GM12878 (cell line): ENCODE measurements at regions not wholly inside any gene's neighbourhood (a gene's known extent, or its start where the extent isn't known, plus 50 kb on each side); places are given as distances from the start of the nearest gene placed in this dataset.

Source experiments
- ATAC-seq: fragments of 200-7000 bp; cut with Tn5 transposase; 3 replicates; pipeline ENCODE4 v1.9.1; 2020; ENCODE audit warnings: mild to moderate bottlenecking, moderate library complexity
- BruUV-seq: library from RNA; stranded (reverse); fragments of 400-500 nt; replicated peaks from 2 replicates; lab custom pipeline; 2021; lab: Mats Ljungman, UMichigan
- CTCF ChIA-PET: fragments of 300-600 bp; sonication (Branson Sonifier 250); formaldehyde crosslinking; extraction: SDS; loops from one replicate; lab custom pipeline; 2021; ENCODE audit warnings: inconsistent platforms; lab: Yijun Ruan, JAX
- POLR2A ChIA-PET: fragments of 350-600 bp; formaldehyde crosslinking; extraction: SDS; loops from one replicate; lab custom pipeline; 2021; ENCODE audit warnings: inconsistent platforms; lab: Charles Lee
- RAD21 ChIA-PET: fragments of 300-600 bp; sonication (Branson Sonifier 250); formaldehyde crosslinking; loops from one replicate; lab custom pipeline; 2023; ENCODE audit warnings: antibody characterized with exemption; ENCODE audit not compliant: unreplicated experiment; lab: Charles Lee
- SMC1A ChIA-PET: fragments of 300-600 bp; sonication (Branson Sonifier 250); formaldehyde crosslinking; loops from one replicate; lab custom pipeline; 2023; ENCODE audit not compliant: unreplicated experiment, uncharacterized antibody; lab: Charles Lee
- DNase-seq: peaks from one replicate; pipeline ENCODE4 v3.0.0-alpha.2; 2011; ENCODE audit warnings: low read depth, low spot score
- FAIRE-seq: peaks from 3 replicates; lab custom pipeline; 2011; peaks lifted over from hg19 to GRCh38; lab: Jason Lieb, UNC
- H2AFZ ChIP-seq: 2 replicates; pipeline ENCODE4 v1.6.0; 2011; ENCODE audit warnings: low read depth, low read length, control low read depth; ENCODE audit not compliant: control insufficient read depth
- H3K27ac ChIP-seq: 2 replicates; pipeline ENCODE4 v1.5.1; 2011; ENCODE audit warnings: control low read depth; ENCODE audit not compliant: control insufficient read depth, insufficient read depth
- H3K27me3 ChIP-seq, 2 experiments: replicated peaks in 1 of 2; 2 replicates each; pipeline versions ENCODE4 v1.6.0 to v1.6.1; 2011; ENCODE audit warnings: low read length in 1 of 2; ENCODE audit not compliant: control insufficient read depth in 2 of 2, insufficient read depth in 2 of 2
- H3K36me3 ChIP-seq, 2 experiments: 2 replicates each; pipeline ENCODE4 v1.5.1; 2011; ENCODE audit warnings: low read length in 1 of 2; ENCODE audit not compliant: control insufficient read depth in 2 of 2, insufficient read depth in 2 of 2
- H3K4me1 ChIP-seq: 2 replicates; pipeline ENCODE4 v1.6.1; 2011; ENCODE audit warnings: mild to moderate bottlenecking, low read length, moderate library complexity, mixed read lengths; ENCODE audit not compliant: control insufficient read depth, insufficient read depth
- H3K4me2 ChIP-seq: 2 replicates; pipeline ENCODE4 v1.6.0; 2011; ENCODE audit warnings: control low read depth; ENCODE audit not compliant: control insufficient read depth, insufficient read depth
- H3K4me3 ChIP-seq: fragments of 200-600 bp; sonication (generic); 2 replicates; pipeline ENCODE4 v1.5.1; 2016
- H3K79me2 ChIP-seq: 2 replicates; pipeline ENCODE4 v1.6.0; 2011; ENCODE audit warnings: low read length; ENCODE audit not compliant: control insufficient read depth, insufficient read depth
- H3K9ac ChIP-seq: 2 replicates; pipeline ENCODE4 v1.8.0; 2011; ENCODE audit warnings: low read length, control low read depth, mixed read lengths; ENCODE audit not compliant: control insufficient read depth, insufficient read depth
- H3K9me3 ChIP-seq: replicated peaks from 3 replicates; pipeline ENCODE4 v1.5.1; 2011; ENCODE audit warnings: mild to moderate bottlenecking, low read length; ENCODE audit not compliant: control insufficient read depth, insufficient read depth
- H4K20me1 ChIP-seq: 2 replicates; pipeline ENCODE4 v1.6.0; 2011; ENCODE audit not compliant: control insufficient read depth, insufficient read depth
- BACH1 ChIP-seq: fragments of 450-650 bp; IDR thresholded peaks from 2 replicates; pipeline ENCODE4 v1.6.1; 2017; ENCODE audit warnings: mild to moderate bottlenecking, borderline replicate concordance
- CHD1 ChIP-seq: IDR thresholded peaks from 2 replicates; pipeline ENCODE4 v1.6.1; 2012; ENCODE audit warnings: low read depth, low read length, improper control_type of control experiment
- E2F8 ChIP-seq: fragments of 450-650 bp; IDR thresholded peaks from 2 replicates; pipeline ENCODE4 v1.6.1; 2018; ENCODE audit warnings: mild to moderate bottlenecking, low read depth, moderate library complexity; ENCODE audit not compliant: partially characterized antibody
- JUNB ChIP-seq: IDR thresholded peaks from 2 replicates; pipeline ENCODE4 v1.6.1; 2016; ENCODE audit warnings: antibody characterized with exemption, mild to moderate bottlenecking
- NFIC ChIP-seq: IDR thresholded peaks from 2 replicates; pipeline ENCODE4 v1.6.1; 2012; ENCODE audit warnings: low read depth, mild to moderate bottlenecking, inconsistent platforms, low read length, moderate library complexity
- NRF1 ChIP-seq: conservative IDR thresholded peaks from 2 replicates; pipeline ENCODE4 v1.6.1; 2011; ENCODE audit warnings: mild to moderate bottlenecking, low read depth, low read length, improper control_type of control experiment
- SP1 ChIP-seq: IDR thresholded peaks from one replicate; pipeline ENCODE4 v1.6.1; 2011; ENCODE audit warnings: low read depth, low read length
- STAT1 ChIP-seq: fragments of 450-650 bp; conservative IDR thresholded peaks from 2 replicates; pipeline ENCODE4 v1.6.1; 2014; ENCODE audit warnings: antibody characterized with exemption, mild to moderate bottlenecking
- TBL1XR1 ChIP-seq: IDR thresholded peaks from 2 replicates; pipeline ENCODE4 v1.6.1; 2012; ENCODE audit warnings: low read depth, low read length, improper control_type of control experiment
- ZNF207 ChIP-seq: fragments of 450-650 bp; IDR thresholded peaks from 2 replicates; pipeline ENCODE4 v1.6.1; 2014; ENCODE audit warnings: antibody characterized with exemption, mild to moderate bottlenecking, borderline replicate concordance
- ZNF274 ChIP-seq: IDR thresholded peaks from one replicate; pipeline ENCODE4 v1.8.0; 2011; ENCODE audit not compliant: insufficient read length, insufficient read depth
- WGBS: methylation state at CpG from one replicate; pipeline ENCODE4 v1.1.6; 2016; ENCODE audit warnings: low lambda C conversion rate; ENCODE audit not compliant: insufficient replicate concordance, insufficient coverage; ENCODE audit errors: missing lambda C conversion rate; 5-methylcytosine and 5-hydroxymethylcytosine counted together
- in situ Hi-C: fragments of 300-500 bp; cut with MboI; formaldehyde crosslinking; loops from 9 replicates; pipeline ENCODE4 v1.14.3; 2018; ENCODE audit warnings: mixed read lengths
- intact Hi-C: fragments of 100-400 bp; cut with micrococcal nuclease; formaldehyde crosslinking; loops from one replicate; pipeline ENCODE4 v1.14.2; 2022; ENCODE audit not compliant: unreplicated experiment
- TF ChIP-seq, protein P1 (sequence below): fragments of 450-650 bp; formaldehyde crosslinking; IDR thresholded peaks from 2 replicates; pipeline ENCODE4 v1.5.0; 2022; ENCODE audit warnings: mild to moderate bottlenecking, missing genetic modification characterization
- TF ChIP-seq, protein P2 (sequence below): fragments of 450-650 bp; IDR thresholded peaks from 2 replicates; pipeline ENCODE4 v1.6.1; 2017; ENCODE audit warnings: low read depth, mild to moderate bottlenecking, moderate library complexity

DNA sequence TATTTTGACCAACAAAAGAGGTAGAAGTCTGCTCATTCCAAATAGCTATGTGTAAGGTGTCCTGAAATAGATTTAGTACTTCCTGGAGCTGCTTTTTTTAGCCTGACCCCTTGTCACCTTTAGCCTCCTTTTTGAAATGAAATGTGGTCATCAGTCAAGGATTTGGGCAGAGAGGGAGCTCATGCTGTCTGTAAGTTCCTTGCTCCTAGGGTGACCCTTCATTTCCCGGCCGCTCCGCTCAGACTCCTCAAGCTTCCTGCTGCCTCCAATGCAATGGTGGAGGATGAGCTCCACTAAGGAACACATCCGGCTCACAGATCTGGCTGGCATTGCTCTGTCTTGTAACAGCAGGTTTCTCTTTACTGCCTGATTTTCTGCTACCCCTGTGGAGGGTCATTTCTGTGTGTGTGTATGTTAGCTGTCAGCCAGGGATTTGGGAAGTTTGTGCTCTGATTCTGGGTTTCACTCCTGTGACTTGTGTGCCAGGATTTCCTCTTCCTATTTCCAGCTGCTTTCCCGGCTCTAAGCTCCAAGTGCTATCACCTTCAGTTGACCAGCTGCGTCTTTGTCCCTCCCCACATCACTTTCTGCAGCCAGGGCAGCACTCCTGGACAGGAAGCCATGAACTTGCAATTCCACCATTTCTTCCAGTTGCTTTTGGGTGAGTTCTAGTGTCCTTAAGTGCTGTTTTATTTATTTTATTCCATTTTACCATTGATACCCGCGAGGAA, 265.9 kb downstream of the ICE1 start:
- SMC1A ChIA-PET = no interaction called here
- intact Hi-C loops = no loop called here
- TF ChIP-seq BACH1 (no peak), TBL1XR1 (no peak), SP1 (no peak), STAT1 (no peak), CHD1 (no peak), ZNF274 (no peak), NFIC (no peak), ZNF207 (no peak), JUNB (no peak), E2F8 (no peak), NRF1 (no peak)
- TF ChIP-seq, protein P1, sequence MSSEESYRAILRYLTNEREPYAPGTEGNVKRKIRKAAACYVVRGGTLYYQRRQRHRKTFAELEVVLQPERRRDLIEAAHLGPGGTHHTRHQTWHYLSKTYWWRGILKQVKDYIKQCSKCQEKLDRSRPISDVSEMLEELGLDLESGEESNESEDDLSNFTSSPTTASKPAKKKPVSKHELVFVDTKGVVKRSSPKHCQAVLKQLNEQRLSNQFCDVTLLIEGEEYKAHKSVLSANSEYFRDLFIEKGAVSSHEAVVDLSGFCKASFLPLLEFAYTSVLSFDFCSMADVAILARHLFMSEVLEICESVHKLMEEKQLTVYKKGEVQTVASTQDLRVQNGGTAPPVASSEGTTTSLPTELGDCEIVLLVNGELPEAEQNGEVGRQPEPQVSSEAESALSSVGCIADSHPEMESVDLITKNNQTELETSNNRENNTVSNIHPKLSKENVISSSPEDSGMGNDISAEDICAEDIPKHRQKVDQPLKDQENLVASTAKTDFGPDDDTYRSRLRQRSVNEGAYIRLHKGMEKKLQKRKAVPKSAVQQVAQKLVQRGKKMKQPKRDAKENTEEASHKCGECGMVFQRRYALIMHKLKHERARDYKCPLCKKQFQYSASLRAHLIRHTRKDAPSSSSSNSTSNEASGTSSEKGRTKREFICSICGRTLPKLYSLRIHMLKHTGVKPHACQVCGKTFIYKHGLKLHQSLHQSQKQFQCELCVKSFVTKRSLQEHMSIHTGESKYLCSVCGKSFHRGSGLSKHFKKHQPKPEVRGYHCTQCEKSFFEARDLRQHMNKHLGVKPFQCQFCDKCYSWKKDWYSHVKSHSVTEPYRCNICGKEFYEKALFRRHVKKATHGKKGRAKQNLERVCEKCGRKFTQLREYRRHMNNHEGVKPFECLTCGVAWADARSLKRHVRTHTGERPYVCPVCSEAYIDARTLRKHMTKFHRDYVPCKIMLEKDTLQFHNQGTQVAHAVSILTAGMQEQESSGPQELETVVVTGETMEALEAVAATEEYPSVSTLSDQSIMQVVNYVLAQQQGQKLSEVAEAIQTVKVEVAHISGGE (CRISPR knock-in tag) = no peak
- TF ChIP-seq, protein P2, sequence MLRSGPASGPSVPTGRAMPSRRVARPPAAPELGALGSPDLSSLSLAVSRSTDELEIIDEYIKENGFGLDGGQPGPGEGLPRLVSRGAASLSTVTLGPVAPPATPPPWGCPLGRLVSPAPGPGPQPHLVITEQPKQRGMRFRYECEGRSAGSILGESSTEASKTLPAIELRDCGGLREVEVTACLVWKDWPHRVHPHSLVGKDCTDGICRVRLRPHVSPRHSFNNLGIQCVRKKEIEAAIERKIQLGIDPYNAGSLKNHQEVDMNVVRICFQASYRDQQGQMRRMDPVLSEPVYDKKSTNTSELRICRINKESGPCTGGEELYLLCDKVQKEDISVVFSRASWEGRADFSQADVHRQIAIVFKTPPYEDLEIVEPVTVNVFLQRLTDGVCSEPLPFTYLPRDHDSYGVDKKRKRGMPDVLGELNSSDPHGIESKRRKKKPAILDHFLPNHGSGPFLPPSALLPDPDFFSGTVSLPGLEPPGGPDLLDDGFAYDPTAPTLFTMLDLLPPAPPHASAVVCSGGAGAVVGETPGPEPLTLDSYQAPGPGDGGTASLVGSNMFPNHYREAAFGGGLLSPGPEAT = no peak

More for the DNA sequence above, 265.9 kb downstream of the ICE1 start:
- H3K9me3 ChIP-seq = no peaks in the 10 kb centered on the region
- H4K20me1 ChIP-seq = no peaks in the 10 kb centered on the region
- in situ Hi-C loops = no loop called here
- CTCF ChIA-PET = no interaction called here
- POLR2A ChIA-PET = no interaction called here
- no peaks in the 10 kb centered on the region for H3K4me1 ChIP-seq
- FAIRE-seq (no peak), ATAC-seq (no peak), DNase-seq (no peak)
- no peaks in the 10 kb centered on the region for H3K79me2 ChIP-seq
- WGBS = 36% methylated on average over 8 of the region's 8 CpGs
- H3K4me2 ChIP-seq = no peak overlapping the region
- no peak overlapping the region for H3K4me3 ChIP-seq
- no peaks in the 10 kb centered on the region for H3K27me3 ChIP-seq
- no peak overlapping the region for H3K27ac ChIP-seq
- no peaks in the 10 kb centered on the region for H3K36me3 ChIP-seq
- no peak overlapping the region for H2AFZ ChIP-seq
- RAD21 ChIA-PET = no interaction called here
- no TSS peak for BruUV-seq
- no peak overlapping the region for H3K9ac ChIP-seq
